GM23248 (cell line): ENCODE measurements at regions not wholly inside any gene's neighbourhood (a gene's known extent, or its start where the extent isn't known, plus 50 kb on each side); places are given as distances from the start of the nearest gene placed in this dataset.

Experiments
- EZH2 ChIP-seq: fragments of 200-600 bp; sonication (generic); IDR thresholded peaks from 2 replicates; pipeline ENCODE4 v1.6.1; 2018; ENCODE audit warnings: antibody characterized with exemption, mild to moderate bottlenecking; ENCODE audit not compliant: insufficient read depth, poor library complexity, severe bottlenecking
- EZH2phosphoT487 ChIP-seq: fragments of 200-600 bp; sonication (generic); IDR thresholded peaks from 2 replicates; pipeline ENCODE4 v1.6.1; 2018; ENCODE audit warnings: antibody characterized with exemption, moderate library complexity, mild to moderate bottlenecking, low read depth; ENCODE audit not compliant: insufficient read depth

DNA sequence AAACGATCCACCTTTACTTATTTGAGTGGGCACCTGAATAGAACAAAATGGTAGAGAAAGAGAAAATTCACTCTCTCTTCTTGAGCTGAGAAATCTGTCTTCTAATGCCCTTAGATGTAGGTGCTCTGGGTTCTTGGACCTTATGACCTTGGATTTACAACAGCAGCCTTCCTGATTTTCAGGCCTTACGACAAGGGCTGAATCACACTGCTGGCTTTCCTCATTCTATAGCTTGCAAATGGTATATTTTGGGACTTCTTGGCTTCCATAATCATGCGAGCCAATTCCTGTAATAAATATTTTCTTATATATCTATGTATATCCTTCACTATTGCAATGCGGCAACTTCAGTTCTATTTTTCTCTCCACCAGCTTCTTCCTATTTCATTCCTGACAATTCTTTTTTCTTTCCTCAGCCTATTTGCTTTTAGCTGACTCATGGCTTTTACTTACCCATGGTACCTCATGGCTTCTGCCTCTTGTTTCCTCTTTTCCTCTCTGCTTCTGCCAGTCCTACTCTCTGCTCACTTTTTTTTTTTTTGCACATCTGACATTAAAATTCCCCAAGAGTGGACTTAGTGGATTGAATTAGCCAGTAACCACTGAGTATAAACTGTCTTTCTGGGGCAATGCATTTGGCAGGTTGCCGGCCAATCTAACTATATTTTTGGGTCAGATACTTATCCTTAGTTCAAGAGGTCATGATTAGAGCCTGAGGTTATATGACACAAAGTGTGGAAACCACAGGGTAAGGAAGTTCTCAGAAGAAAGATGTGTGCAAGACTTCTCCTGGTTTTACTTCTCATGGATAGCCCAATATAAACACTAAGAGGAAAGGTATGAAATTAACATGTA is 359.5 kb downstream of the TMEM135 start:
- TF ChIP-seq EZH2 = no peak
- TF ChIP-seq EZH2phosphoT487 = no peak
